SKM-1 (cell line): ENCODE measurements at regions not wholly inside any gene's neighbourhood (a gene's known extent, or its start where the extent isn't known, plus 50 kb on each side); places are given as distances from the start of the nearest gene placed in this dataset.

Experiments
- DNase-seq: peaks from one replicate; lab custom pipeline; 2025; ENCODE audit not compliant: unreplicated experiment; lab: John Stamatoyannopoulos, UW

GRCh38 chr13:105956921-105957320 is 578.5 kb downstream of the EFNB2 start:
- DNase-seq: no peak

GRCh38 chr13:105952973-105953290 is 582.5 kb downstream of the EFNB2 start:
- DNase-seq: no peak

GRCh38 chr13:105952233-105952972 is 583.1 kb downstream of the EFNB2 start:
- DNase-seq: no peak

GRCh38 chr13:105948143-105948542 is 587.3 kb downstream of the EFNB2 start:
- DNase-seq: no peak

- DNase-seq: no peak
These were observed 594.6 kb downstream of the EFNB2 start for GRCh38 chr13:105940882-105941281.

GRCh38 chr13:105937451-105937850 is 598.0 kb downstream of the EFNB2 start:
- no peak for DNase-seq

- DNase-seq: no peak
These were observed 598.6 kb downstream of the EFNB2 start for GRCh38 chr13:105936816-105937215.

GRCh38 chr13:105929505-105929904 is 606.0 kb downstream of the EFNB2 start:
- no peak for DNase-seq

GRCh38 chr13:105928901-105929300 is 606.6 kb downstream of the EFNB2 start:
- no peak for DNase-seq

- DNase-seq: no peak
These were observed 607.4 kb downstream of the EFNB2 start for GRCh38 chr13:105928048-105928447.

- DNase-seq: no peak
These were observed 610.0 kb downstream of the EFNB2 start for GRCh38 chr13:105925496-105925895.

GRCh38 chr13:105921711-105922110 is 613.8 kb downstream of the EFNB2 start:
- no peak for DNase-seq

GRCh38 chr13:105920370-105920769 is 615.1 kb downstream of the EFNB2 start:
- peak; percentile 53 for DNase-seq

GRCh38 chr13:105918842-105919741 is 616.4 kb downstream of the EFNB2 start:
- no peak for DNase-seq

- DNase-seq: no peak
These were observed 620.2 kb downstream of the EFNB2 start for GRCh38 chr13:105915146-105915850.

- DNase-seq: peak; percentile 19
These were observed 621.0 kb downstream of the EFNB2 start for GRCh38 chr13:105914291-105915036.

- DNase-seq: no peak
These were observed 626.9 kb downstream of the EFNB2 start for GRCh38 chr13:105908586-105908985.

- DNase-seq: no peak
These were observed 628.0 kb downstream of the EFNB2 start for GRCh38 chr13:105907319-105908019.

GRCh38 chr13:105906746-105907145 is 628.7 kb downstream of the EFNB2 start:
- DNase-seq: no peak

GRCh38 chr13:105904034-105904742 is 631.3 kb downstream of the EFNB2 start:
- no peak for DNase-seq
